COLO668 (cell line): ENCODE measurements at regions not wholly inside any gene's neighbourhood (a gene's known extent, or its start where the extent isn't known, plus 50 kb on each side); places are given as distances from the start of the nearest gene placed in this dataset.

Experiments used
- DNase-seq: peaks from one replicate; lab custom pipeline; 2025; ENCODE audit not compliant: unreplicated experiment; lab: John Stamatoyannopoulos, UW

DNA sequence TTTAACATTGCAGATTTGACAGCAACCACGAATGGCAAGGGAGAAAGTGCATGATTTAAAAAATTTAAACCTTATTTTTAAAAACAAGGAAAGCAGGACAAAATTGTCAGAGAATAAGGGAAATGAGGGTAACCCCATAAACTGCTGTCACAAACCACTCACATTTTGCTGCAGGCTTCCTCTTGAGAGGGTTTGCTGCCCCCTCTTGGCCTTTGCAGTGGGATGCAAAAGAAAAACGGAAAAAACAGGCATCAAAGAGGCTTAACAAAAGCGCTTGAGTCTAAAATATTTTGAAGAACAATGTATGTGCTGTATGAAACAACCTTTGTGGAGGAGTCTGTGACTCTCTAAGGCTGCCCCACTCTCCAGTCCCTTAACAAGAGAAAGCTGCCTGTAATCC lies 91.6 kb downstream of the TMX3 start:
- DNase-seq, result peak; percentile 55

DNA sequence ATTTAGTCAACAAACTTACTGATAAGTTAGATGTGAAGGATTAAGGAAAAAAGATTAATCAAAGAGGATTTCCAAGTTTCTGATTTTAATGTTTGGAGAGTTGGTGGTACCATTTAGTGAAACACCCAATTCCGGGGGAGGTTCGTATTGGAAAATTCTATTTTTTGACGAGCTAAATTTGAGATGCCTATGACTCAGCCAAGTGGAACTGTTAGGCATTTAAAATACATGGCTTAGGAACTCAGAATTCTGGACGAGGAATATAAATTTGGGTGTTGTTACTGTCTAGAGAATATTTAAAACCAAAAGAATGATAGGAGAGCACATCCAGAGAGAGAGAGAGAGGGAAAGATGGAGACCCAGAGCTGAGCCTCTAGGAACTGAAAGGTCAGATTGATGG lies 103.6 kb downstream of the TMX3 start:
- DNase-seq, result no peak

DNA sequence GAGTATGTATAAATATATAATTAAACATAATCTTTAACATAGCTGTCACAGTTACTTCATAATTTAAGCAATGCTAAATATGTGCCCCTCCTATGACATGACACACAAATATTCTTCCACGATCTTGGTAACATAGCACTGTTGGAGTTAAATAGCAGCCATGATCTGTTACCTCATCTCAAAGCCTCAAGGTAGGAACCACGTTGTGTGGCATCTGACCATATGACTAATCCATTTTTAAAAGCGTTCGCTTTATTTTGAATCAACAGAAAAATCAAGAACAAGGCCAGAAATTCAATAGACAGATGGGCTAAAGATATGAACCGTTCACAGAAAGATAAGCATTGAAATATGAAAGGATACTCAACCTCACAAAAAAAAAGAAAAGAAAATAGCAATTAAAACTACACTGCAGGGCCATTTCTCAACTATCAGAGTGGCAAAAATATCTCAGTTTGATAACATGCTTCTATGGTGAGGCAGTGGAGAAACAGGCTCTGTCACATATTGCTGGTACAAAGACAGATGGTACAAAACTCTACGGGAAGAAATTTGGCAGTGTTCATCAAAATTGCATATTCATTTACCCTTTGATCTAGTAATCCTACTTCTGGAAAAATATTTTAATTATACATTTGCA lies 105.9 kb downstream of the TMX3 start:
- no peak for DNase-seq

DNA sequence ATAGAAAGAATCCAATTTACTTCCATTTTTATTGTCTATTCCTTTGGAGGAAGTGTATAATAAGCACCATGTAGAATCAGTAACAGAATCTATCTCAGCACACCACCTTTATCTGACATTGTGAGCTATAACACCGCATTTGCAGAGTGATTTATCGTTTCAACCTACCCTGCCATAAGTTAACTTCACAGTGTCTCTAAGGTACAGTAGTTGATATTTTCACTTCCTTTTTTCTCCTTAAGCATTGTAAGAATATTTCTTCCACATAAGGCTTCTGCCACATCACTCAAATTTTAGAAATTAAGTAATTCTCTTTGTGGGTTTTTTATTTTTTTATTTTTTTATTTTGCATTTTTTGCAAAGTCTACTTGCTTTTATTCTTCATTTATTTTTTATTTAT lies 107.1 kb downstream of the TMX3 start:
- no peak for DNase-seq

DNA sequence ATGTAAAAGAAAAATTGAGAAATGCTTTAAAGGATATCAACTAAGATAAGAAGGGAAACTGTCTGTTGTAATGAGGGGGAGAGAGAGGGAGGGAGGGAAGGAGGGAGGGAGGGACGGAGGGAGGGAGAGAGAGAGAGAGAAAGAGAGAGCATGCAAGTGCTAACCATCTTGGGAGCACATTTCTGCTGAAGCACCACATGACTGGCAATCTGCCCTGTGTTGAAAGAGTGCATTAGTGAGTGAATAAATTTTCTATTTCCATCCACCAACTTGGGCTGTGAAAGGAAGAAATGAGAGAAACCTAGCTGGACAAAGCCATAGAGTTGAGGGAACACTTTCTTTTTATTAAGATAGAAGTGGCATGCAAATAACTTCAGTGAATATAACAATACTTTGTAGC lies 110.7 kb downstream of the TMX3 start:
- no peak for DNase-seq

DNA sequence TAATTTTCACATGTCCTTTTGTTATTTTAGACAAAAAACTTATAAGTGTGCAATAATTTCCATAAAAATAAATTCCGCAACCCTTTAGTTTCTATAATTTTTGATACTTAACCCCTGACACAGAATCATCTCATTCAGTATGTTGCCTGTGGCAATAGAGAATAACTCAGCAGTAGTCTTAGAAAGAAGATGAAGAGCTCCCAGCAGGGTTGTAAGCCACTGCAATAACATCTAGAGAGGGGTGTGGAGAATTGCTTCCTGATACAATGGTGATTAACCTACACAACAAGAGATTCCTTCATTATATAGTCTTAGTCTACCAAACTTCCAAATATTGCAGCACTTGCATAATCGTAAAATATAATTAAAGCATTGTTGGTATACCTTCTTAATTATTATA lies 118.9 kb downstream of the TMX3 start:
- no peak for DNase-seq

DNA sequence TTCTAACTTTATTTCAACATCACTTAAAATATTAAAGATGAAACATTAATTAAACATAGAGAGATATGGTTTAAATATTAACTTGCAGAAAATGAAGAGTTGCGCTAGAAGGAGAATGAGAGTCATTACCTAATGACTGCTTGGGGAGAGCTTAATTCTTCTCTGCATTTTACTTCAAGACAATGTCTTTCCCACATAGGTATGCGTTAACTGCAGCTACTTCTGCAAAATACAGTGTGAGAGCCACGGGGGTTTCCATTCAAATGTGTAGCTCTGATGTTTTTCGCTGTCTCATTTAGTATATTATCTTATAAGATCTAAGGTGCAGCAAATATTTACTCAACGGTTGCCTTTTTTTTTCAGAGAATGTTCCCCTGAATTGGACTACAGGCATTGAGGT lies 126.7 kb downstream of the TMX3 start:
- DNase-seq, result no peak

DNA sequence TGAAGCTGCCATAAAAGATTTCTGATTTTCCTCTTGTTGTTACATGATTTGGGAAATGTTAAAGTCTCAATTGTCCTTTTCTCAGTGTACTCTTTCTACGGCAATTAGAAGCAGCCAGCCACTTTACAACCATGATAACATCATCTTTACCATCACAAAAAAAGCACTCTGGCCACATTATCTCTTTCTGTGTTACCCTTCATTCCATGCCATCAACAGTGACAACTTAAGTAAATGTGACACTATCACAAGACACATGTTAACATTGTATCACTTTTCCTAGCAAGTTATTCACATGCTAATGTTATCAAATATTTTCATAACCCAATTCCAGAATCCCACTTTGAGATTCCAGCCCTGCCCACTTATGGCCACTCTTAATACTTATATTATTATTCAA lies 131.2 kb downstream of the TMX3 start:
- DNase-seq, result no peak

DNA sequence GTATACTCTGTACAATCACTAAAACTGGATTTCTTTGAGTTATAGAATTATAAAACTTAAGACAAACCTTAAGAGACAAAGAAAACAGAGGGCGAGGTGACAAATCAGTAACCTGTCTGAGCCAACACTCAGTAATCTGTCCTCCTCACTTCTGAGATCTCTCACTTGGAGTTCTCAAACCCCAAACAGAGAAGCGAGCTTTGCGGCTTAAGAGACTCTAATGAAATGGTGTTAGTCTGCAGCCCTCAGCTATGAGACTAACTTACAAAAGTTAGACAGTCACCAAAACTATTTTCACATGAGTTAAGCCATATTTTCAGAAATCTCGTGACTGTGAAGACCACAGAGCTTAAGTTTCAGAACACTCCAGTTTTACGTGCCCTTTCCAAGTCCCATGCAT lies 140.6 kb downstream of the TMX3 start:
- DNase-seq, result no peak

DNA sequence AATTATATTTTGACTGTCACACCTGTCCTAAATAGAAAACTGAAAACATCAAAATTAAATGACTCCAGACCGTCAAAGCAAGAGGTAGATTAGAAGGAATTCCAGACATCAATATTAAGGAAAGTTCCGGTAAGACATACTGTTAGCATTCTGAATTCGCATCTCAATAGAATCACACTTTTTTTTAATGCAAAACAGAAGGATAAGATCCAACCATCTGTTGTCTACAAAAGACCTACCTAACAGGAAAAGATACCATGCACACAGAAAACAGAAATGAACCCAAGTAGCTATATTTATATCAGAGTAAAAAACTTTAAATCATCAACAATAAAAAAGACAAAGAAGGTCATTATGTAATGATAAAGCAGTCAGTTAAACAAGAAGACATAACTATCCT lies 145.0 kb downstream of the TMX3 start:
- DNase-seq, result no peak

DNA sequence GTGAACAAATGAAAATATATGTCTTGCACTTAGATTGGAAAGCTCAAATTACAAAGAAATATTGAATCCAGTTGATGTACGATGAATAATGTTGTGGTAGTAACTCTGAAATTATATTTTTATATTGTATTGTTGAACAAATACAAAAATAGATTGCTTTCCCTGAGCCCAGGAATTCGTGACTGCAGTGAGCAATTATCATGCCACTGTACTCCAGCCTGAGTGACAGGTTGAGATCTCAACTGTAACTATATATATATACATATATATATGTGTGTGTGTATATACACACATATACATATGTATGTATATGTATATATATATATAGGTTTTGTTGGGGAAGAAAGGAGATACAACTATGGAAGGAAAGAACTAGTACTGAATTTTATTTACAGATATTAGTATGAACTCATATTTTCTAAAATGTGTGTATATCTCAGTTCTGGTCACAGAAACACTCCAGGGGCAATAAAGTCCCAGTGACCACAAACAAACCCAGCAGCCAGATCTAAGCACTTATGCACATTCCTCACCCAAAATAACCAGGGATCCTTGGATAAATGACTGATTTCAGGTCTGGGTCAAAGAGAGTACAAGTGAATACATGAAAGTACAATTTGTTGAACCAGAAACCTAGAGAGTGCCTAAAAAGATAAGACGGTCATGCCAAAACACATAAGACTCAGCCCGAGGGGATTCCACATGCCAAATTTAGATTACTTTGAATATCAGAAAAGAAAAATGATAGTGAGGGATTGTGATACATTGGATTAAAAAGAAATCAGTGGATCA lies 146.3 kb downstream of the TMX3 start:
- no peak for DNase-seq

DNA sequence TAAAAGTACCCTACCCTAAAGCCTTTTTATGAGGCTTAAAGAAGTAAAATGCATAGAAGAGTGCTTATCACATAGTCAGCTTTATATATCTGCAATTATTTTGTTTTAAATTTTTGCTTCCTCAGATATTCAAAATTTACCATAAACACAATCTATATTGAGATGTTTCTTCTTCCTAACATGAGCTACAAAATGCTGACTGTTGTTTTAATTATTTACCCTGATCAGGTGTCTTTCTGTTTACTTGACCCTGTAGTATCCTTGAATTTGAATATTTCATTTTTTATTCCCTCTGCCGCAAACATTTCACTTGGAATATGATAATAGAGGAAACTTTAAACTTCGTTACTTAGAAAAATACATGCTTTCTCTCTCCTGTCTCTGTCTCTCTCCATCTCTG lies 147.9 kb downstream of the TMX3 start:
- no peak for DNase-seq

DNA sequence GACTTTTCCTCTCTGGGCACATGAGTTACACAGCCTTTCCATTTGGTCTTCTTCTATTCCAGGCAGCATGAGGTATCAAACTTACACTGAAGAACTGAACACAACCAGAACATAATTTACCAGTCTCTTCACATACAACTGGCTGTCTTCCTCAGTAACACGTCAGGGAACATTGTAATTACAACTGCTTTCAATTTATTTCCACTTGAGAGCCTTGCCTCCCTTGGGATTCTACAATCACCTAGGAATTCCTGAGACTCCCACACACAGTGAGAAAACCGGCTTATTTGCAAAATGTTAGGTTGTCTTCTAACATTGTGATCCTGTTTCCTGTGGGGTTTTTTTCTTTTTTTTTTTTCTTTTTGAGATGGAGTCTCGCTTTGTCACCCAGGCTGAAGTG lies 149.9 kb downstream of the TMX3 start:
- no peak for DNase-seq

DNA sequence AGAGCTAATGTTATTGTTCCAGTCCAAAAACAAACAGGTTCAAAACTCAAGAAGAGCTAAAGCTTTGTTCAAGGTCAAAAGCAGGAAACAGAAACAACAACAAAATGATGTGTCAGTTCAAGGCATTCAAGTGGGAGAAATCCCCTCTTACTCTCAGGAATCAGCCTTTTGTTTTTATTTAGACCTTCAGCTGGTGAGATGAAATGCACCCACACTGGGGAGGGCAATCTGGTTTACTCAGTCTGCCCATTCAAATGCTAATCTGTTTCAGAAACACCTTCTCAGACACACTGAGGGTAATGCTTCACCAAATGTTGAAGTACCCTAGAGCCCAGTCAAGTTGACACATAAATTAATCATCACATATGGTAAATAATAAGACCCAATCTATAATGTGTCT lies 150.6 kb downstream of the TMX3 start:
- no peak for DNase-seq

DNA sequence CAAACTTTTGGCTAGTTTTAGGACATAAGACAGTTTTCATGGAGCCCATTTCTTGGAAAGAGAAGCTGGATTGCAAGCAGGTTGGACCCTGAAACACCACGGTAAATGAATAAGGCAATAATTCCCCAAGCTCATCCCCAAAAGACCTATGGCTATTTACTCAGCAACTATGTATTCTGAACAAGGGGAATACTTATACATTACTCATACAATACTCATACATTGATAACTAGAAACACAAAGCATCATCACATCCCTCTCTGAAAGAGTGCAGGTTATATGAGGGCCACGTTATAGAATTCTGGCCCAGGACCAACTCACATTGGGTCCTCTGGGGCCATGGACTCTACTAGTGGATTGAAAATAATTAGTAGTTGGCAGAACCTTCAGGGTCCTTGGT lies 154.8 kb downstream of the TMX3 start:
- DNase-seq, result no peak

DNA sequence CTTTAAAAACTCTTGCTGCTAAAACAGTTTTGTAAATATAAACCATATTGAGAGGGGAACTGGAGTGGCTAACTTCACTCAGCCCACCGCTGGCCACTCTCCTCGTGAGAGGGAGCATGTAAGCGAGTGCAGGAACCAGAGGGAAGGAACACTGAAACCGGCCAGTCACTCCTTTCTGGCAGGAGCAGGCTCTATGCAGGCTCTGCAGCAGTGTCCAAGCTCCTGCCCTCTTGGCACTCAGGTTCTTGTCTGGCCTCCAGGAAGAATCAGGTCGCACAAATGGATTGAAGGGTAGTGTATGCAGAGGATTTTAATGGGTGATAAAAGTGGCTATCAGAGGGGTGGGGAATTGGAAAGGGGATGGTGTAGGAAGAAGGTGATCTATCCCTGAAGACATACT lies 157.7 kb downstream of the TMX3 start:
- DNase-seq, result no peak

DNA sequence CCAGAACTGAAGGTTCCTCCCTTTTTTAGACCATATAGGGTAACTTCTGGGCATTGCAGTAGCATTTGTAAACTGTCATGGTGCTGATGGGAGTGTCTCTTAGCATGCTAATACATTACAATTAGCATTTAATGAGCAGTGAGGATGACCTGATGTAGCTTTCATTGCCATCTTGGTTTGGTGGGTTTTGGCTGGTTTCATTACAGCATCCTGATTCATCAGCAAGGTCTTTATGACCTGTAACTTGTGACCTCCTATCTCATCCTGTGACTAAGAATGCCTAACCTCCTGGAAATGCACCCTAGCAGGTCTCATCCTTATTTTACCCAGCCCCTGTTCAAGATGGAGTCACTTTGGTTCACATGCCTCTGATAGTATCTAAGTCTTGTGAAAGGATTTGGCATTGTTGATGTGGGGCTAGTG lies 159.0 kb downstream of the TMX3 start:
- DNase-seq, result no peak

DNA sequence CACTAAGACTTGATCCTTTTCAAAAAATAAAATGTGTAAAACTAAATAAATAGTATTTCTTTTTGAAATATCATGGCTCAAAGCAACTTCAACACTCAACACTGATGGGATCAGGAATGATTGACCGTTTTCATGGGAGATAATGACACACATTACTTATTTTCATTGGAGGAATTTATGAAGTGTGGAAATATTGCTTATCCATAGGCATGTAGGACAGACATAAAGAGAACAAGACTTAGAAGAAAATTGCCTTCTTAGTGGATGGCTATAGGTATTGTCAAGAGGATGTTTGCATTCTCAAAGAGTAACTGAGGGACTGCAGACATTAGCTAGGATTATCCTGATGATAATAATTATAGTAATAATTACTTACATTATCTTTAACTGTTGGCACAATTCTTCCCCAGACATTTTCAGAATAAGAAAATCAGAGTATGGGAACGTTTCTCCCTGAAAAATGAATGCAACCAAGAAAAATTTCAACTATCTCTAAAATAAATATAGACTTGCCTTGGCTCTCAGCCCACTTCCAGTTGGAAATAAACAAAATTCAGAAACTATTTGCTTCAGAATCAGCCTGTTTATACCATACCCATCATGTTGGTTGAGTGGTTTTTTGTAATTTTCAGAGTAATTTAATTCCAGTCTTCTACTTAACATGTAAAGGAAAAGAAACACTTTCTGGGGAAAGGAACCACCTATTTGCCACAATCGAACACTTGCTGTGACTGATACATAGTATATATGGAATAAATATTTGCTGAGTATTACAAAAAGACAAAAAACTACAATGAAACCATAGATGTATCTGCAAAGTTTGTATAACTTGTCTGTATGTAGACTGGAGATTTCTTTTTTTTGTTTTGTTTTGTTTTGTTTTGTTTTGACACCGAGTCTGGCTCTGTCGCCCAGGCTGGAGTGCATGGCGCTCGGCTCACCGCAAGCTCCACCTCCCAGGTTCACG lies 165.7 kb downstream of the TMX3 start:
- DNase-seq, result no peak

DNA sequence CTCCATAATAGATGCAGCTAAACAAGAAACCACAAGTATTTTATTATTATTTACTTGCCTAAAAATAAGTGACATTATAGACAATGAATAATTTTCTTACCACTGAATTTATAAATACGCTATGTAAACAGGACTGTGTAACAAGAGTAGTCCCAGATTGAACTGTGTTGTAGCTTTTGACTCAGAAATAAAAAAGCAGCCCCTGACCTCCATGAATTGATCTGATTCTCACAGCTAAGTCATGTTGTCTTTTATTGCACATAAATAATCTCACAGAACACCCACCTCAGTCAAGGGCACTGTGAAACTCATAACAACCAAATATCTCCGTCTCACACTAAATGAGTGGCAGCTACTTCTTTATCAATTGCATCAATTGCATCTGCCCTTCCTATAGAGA lies 171.6 kb downstream of the TMX3 start:
- DNase-seq, result no peak

DNA sequence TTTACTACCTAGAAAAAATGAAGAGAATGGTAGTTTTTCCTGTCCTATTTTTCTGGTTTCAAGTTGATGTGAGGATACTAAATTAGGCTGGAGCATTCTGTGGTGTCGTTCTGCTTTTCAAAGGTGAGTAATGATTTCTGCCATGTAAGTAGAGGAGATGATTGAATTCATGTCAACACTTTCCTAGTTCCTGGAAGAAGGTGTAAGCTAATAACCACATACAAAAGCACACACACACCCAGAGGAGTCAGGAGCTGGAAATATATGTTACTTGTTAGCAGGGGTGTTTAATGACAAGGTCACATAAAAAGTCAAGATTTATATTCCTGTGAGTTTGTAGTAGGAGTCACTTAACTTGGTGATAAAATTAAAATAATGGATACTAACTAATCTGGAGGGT lies 172.1 kb downstream of the TMX3 start:
- no peak for DNase-seq

DNA sequence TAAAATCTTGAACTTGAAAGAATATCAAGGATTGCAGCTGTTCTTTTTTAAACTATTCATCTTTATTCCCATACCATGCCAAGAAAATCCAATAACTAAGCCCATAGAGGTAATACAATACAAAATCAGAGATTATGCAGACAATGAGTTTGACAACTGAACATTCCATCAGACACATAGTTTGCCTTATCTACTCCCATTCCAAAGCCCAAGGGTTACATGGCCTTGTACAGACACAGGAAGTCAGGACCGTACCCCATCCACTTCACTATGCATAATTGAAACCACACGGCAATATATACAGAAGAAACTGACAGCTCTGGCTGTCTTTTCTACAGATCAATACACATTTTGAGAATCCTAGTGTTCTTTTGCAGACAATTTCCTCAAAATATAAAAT lies 181.3 kb downstream of the TMX3 start:
- DNase-seq, result no peak
